Thyroid gland (tissue), 4 donors: ENCODE measurements at regions not wholly inside any gene's neighbourhood (a gene's known extent, or its start where the extent isn't known, plus 50 kb on each side); places are given as distances from the start of the nearest gene placed in this dataset.
"Not testable (repeated sequence)": the region's sequence is repeated elsewhere in the genome, so short reads cannot be mapped to it uniquely, and the experiment has no call there.

Experiments
- CTCF ChIP-seq, 6 experiments: fragments of 200-600 bp in 3 of 6; fragments of 450-650 bp in 3 of 6; sonication (generic) in 3 of 6; IDR thresholded peaks; one replicate each; pipeline ENCODE4 v1.5.1; 2016 to 2019; ENCODE audit warnings: antibody characterized with exemption in 6 of 6, mild to moderate bottlenecking in 2 of 6, inconsistent platforms in 1 of 6, moderate library complexity in 1 of 6
- POLR2A ChIP-seq, 2 donors: fragments of 450-650 bp; IDR thresholded peaks; one replicate each; pipeline ENCODE4 v1.6.1; 2017; ENCODE audit warnings: antibody characterized with exemption in 2 of 2, mild to moderate bottlenecking in 2 of 2, moderate library complexity in 1 of 2

DNA sequence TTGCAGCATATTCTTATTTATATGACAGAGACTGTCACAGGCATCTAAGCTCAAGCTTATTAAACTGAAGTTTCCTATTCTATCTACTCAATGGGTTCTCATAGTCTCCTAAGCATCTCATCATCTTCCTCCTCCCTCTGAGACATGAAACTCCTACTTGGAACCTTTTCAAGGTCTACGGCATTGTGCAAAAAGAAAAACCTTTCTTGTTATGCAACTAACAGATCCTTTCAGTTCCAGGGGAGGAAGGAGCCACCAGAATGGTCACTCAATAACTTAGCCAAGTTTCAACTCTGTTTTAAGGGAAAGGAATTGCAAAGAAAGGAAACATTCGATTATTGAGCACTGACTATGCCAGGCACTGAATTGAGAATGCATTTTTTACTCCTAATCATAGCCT, 98.1 kb upstream of the RRN3 start:
- TF ChIP-seq CTCF, POLR2A (IDR thresholded peaks at IDR 0.05): not testable (repeated sequence)
